ENCODE measurements at regions not wholly inside any gene's neighbourhood (a gene's known extent, or its start where the extent isn't known, plus 50 kb on each side); places are given as distances from the start of the nearest gene placed in this dataset.

- Mint-ChIP-seq H3K27ac (no peak overlapping the region), H3K27me3 (no peaks in the 10 kb centered on the region), H3K4me3 (ENCODE audit: low read depth) (no peak overlapping the region), H3K36me3 (ENCODE audit: insufficient read depth) (peaks cover 2% of the 10 kb centered on the region), H3K9me3 (ENCODE audit: low read depth) (peaks cover 3% of the 10 kb centered on the region), H3K4me1 (ENCODE audit: low read depth) (peaks cover 17% of the 10 kb centered on the region)
- DNase-seq (ENCODE audit: low spot score, unreplicated experiment): no peak
- no peak for TF ChIP-seq CTCF (IDR thresholded peaks at IDR 0.05; ENCODE audit: unreplicated experiment)
These were observed 56.5 kb upstream of the CWC22 start for GRCh38 chr2:180063494-180064092.

- Mint-ChIP-seq H3K36me3 (ENCODE audit: insufficient read depth) (peaks cover 2% of the 10 kb centered on the region), H3K9me3 (ENCODE audit: low read depth) (peaks cover 3% of the 10 kb centered on the region), H3K4me1 (ENCODE audit: low read depth) (peaks cover 27% of the 10 kb centered on the region), H3K4me3 (ENCODE audit: low read depth) (no peak overlapping the region), H3K27ac (no peak overlapping the region), H3K27me3 (no peaks in the 10 kb centered on the region)
- no peak for TF ChIP-seq CTCF (IDR thresholded peaks at IDR 0.05; ENCODE audit: unreplicated experiment)
- no peak for DNase-seq (ENCODE audit: low spot score, unreplicated experiment)
These were observed 55.1 kb upstream of the CWC22 start for GRCh38 chr2:180062178-180062577.

GRCh38 chr2:180061546-180061945, 54.4 kb upstream of the CWC22 start:
- no peak for DNase-seq (ENCODE audit: low spot score, unreplicated experiment)
- Mint-ChIP-seq H3K27me3 (no peaks in the 10 kb centered on the region), H3K4me1 (ENCODE audit: low read depth) (peaks cover 33% of the 10 kb centered on the region), H3K27ac (no peak overlapping the region), H3K9me3 (ENCODE audit: low read depth) (peaks cover 3% of the 10 kb centered on the region), H3K4me3 (ENCODE audit: low read depth) (no peak overlapping the region), H3K36me3 (ENCODE audit: insufficient read depth) (peaks cover 2% of the 10 kb centered on the region)
- no peak for TF ChIP-seq CTCF (IDR thresholded peaks at IDR 0.05; ENCODE audit: unreplicated experiment)

- Mint-ChIP-seq H3K36me3 (ENCODE audit: insufficient read depth) (peaks cover 2% of the 10 kb centered on the region), H3K27me3 (no peaks in the 10 kb centered on the region), H3K4me3 (ENCODE audit: low read depth) (no peak overlapping the region), H3K9me3 (ENCODE audit: low read depth) (peaks cover 3% of the 10 kb centered on the region), H3K4me1 (ENCODE audit: low read depth) (peaks cover 36% of the 10 kb centered on the region), H3K27ac (no peak overlapping the region)
- no peak for DNase-seq (ENCODE audit: low spot score, unreplicated experiment)
- no peak for TF ChIP-seq CTCF (IDR thresholded peaks at IDR 0.05; ENCODE audit: unreplicated experiment)
These were observed 54.0 kb upstream of the CWC22 start for GRCh38 chr2:180061085-180061484.

GRCh38 chr2:180058993-180059392, 51.9 kb upstream of the CWC22 start:
- no peak overlapping the region for H3K4me3 Mint-ChIP-seq (ENCODE audit: low read depth)
- H3K36me3 Mint-ChIP-seq (ENCODE audit: insufficient read depth): peaks cover 2% of the 10 kb centered on the region
- peaks cover 37% of the 10 kb centered on the region for H3K4me1 Mint-ChIP-seq (ENCODE audit: low read depth)
- DNase-seq (ENCODE audit: low spot score, unreplicated experiment): no peak
- no peaks in the 10 kb centered on the region for H3K27me3 Mint-ChIP-seq
- TF ChIP-seq CTCF (IDR thresholded peaks at IDR 0.05; ENCODE audit: unreplicated experiment): no peak
- H3K9me3 Mint-ChIP-seq (ENCODE audit: low read depth): peaks cover 12% of the 10 kb centered on the region
- no peak overlapping the region for H3K27ac Mint-ChIP-seq

Measured in progenitor cell of endocrine pancreas (in vitro differentiated cells).